RKO (cell line): ENCODE measurements at regions not wholly inside any gene's neighbourhood (a gene's known extent, or its start where the extent isn't known, plus 50 kb on each side); places are given as distances from the start of the nearest gene placed in this dataset.
A peak's percentile ranks its signal among the peaks of the same experiment; 100 is the strongest.

Experiments
- DNase-seq: peaks from one replicate; pipeline ENCODE4 v3.0.0-alpha.2; 2016; ENCODE audit warnings: low spot score

GRCh38 chr3:88209356-88209755, 59.6 kb downstream of the C3orf38 start:
- no peak for DNase-seq

DNA sequence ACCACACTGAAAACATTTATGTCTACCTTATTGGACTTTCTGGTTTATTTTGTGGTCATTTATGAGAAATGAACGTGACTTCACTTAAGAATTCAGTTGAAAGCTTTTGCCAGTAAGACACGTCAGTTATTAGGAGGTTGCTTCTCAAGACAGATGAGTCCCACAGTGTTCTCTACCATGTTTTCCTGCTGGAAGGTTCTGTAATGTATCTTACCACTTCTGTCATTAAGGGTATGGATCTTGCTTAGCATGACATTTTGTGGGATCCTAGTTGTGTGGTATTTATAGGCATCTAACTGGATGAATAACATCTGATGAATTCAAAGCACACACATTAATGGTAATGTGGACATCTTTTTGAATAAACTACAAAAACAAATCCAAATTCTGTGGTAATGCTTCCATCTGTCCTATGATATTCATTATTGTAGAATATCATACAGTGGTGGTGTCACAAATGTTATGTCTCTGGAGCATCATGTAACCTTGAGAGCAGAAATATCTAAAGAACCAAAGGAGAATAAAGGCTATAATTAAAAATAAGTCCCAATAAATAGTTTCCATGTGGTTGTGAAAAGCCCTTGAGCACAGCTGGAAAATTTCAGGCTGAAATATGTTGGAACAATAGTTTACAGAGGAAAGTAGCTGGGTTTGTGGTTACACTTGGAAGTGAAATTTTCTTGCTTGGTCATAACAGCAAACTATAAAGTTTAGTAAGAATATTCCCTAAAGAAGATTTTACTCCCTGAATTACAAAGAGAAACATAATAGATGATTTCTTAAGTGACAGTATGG, 61.5 kb downstream of the C3orf38 start:
- DNase-seq = no peak

GRCh38 chr3:88219138-88219792, 69.5 kb downstream of the C3orf38 start:
- peak; percentile 61 for DNase-seq

GRCh38 chr3:88220126-88220525, 70.4 kb downstream of the C3orf38 start:
- no peak for DNase-seq

GRCh38 chr3:88221726-88222125, 72.0 kb downstream of the C3orf38 start:
- no peak for DNase-seq

DNA sequence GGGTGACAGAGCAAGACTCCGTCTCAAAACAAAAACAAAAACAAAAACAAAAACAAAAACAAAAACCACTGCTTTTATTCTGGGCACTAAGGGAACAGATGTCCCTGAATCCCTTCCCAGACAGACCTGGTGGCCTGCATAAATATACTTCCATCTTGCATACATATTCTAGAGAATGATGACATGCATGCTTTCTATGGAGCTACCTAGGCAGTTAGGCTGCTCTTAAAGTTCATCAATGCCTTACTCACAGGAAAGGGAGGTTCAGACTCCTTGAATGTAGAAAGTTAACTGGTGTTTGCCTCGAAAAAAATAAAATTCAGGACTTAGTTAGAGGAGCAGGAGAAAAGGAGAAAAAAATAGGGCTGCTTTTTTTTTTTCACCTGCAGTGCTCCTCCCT, 72.6 kb downstream of the C3orf38 start:
- no peak for DNase-seq

GRCh38 chr3:88225326-88226008, 75.7 kb downstream of the C3orf38 start:
- DNase-seq = no peak

DNA sequence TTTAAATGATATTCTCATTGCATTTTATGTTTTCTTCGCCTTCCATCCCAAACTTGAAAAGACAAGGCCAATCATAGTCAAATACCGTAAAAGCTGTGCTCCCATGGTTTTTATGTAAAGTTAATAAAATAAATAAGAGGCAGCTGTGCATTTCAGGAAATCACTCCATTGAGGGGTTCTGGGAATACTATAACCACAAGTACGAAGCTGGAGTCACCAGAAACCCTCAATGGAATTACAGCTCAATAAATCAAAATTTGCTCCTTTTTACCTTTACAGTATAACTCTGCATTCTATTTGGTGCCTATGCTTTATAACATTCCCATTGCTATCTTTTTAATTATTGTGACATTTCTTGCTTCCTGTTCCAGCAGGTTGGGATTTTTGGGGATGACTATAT, 77.2 kb downstream of the C3orf38 start:
- no peak for DNase-seq

- DNase-seq = no peak
These were observed 80.9 kb downstream of the C3orf38 start for GRCh38 chr3:88230638-88231037.

DNA sequence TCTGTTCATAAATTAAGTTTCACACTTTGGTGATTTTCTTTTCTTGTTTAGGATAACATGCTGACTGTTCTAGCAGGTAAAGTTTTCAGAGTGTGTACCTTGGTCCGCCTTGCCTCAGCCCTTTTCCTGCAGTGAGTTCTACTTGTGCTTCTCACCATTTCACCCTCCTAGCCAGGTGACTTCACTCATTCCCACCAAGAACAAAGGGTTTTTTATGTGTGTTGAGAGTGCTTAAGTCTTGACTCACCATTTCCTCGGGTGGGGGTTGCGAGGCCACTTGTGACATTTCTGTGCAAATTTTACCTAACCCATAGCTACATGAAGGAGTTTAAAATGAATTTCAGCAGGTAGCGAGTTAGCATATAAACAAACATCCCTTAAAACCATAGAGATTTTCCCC, 81.4 kb downstream of the C3orf38 start:
- DNase-seq = no peak

- no peak for DNase-seq
These were observed 81.9 kb downstream of the C3orf38 start for GRCh38 chr3:88231632-88232031.

- DNase-seq = peak; percentile 30
These were observed 85.3 kb downstream of the C3orf38 start for GRCh38 chr3:88235102-88235501.

GRCh38 chr3:88239870-88240269, 90.1 kb downstream of the C3orf38 start:
- DNase-seq = no peak

- no peak for DNase-seq
These were observed 98.9 kb downstream of the C3orf38 start for GRCh38 chr3:88248658-88249057.

DNA sequence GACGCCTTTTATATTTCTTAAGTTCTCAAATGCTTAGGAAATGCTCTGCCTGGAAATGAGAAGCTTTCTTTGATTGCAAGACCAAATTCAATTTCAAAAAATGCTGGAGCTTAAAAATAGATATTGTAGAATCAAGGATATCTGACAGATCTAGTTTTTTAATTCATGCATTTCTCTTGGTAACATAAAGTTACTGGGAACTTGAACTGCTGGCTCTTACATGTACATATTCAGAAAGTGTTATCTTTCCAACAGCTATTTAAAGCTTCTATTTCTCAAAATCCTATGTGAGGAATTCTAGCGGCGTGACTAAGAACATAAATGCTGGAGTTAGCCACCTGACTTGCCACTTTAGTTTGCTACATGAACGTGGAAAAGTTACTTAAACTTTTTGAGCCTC, 109.3 kb downstream of the C3orf38 start:
- no peak for DNase-seq

GRCh38 chr3:88262527-88262926, 112.8 kb downstream of the C3orf38 start:
- no peak for DNase-seq

GRCh38 chr3:88263417-88264100, 113.8 kb downstream of the C3orf38 start:
- peak; percentile 23 for DNase-seq

- DNase-seq = no peak
These were observed 117.7 kb downstream of the C3orf38 start for GRCh38 chr3:88267441-88267840.

GRCh38 chr3:88267847-88268246, 118.1 kb downstream of the C3orf38 start:
- DNase-seq = no peak

DNA sequence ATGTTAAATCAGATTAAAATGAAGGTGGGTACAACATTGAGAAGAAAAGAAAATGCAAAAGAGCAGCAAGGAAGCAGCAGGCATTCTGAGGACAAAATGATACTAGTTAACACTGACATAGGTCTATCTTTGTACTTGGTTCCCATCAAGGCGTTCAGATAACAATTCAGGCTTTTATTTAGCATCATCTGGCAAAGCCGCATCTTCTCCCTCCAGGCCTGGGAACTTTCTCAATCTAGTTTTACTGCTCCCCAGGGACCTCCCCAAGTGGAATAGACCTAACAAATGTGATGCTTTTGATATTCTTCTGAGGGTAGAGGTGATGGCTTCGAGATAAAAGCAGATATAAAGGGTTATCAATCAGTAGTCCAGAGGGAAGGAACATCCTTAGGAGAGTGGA, 130.6 kb downstream of the C3orf38 start:
- no peak for DNase-seq

DNA sequence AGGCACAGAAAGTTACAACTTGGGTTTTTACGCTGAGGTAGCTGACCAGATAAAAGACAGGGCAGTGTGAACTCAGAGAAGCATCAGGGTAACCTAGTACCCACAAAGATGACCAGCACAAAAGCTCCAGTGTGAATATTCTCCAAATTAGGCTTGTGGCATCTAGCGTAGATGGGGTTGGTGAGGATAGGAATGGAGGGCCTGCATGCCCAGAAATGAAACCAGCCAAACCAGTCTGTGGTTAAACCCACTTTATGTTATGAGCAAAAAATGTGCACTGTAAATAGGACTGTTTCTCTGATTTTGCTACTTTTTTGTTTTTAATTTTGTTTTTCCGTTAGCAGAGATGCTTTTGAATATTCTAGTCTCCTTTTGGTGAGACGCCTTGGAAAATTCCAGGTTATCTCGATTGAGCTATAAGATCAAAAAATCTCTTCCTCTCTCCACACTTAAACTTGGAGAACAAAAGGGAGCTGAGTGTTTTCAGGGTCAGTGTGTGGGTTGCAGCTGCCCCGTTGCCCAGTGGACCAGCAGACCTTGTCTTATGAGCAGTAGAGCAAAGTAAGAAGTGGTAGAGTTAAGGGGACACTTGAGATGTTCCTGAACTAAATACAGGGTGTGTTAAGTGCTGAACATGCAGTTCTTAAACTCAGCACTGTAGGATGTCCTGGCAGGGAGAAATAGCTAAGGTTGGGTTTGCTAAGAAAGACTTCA, 132.9 kb downstream of the C3orf38 start:
- no peak for DNase-seq

- no peak for DNase-seq
These were observed 133.5 kb downstream of the C3orf38 start for GRCh38 chr3:88283242-88283592.
